ENCODE measurements at regions not wholly inside any gene's neighbourhood (a gene's known extent, or its start where the extent isn't known, plus 50 kb on each side); places are given as distances from the start of the nearest gene placed in this dataset.

DNA sequence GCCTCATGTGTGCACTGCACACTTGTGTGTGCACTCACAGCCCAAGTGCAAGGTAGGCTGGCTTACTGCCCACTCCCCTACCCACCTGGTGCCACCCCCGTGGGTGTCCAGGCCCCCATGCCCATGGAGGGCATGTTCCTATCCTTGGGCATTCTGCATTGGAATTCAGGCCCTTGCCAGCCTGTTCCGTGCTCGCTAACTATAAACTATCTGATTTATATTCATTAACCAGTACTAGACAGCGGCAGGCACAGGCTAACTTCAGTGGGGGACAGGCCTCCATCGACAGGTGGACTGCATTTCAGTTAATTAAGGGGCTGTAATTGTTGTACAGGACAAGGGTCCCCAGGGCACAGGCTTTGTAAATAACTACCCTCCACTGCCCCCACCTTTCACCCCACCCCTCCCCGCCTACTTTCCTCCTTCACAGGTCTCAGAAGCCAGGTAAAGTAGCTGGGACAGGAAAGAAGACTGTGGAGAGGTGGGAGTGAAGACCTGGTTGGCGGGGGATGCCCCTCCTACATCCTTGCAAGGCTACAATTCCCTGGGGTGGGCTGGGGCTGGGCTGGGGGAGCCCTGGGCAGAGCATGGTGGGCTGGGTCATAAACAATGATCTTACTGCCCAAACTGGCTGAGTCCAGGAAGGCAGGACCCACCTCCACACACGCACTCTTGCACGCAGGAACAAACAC, 119.0 kb upstream of the LHX1 start:
- DNase-seq = no peak

DNA sequence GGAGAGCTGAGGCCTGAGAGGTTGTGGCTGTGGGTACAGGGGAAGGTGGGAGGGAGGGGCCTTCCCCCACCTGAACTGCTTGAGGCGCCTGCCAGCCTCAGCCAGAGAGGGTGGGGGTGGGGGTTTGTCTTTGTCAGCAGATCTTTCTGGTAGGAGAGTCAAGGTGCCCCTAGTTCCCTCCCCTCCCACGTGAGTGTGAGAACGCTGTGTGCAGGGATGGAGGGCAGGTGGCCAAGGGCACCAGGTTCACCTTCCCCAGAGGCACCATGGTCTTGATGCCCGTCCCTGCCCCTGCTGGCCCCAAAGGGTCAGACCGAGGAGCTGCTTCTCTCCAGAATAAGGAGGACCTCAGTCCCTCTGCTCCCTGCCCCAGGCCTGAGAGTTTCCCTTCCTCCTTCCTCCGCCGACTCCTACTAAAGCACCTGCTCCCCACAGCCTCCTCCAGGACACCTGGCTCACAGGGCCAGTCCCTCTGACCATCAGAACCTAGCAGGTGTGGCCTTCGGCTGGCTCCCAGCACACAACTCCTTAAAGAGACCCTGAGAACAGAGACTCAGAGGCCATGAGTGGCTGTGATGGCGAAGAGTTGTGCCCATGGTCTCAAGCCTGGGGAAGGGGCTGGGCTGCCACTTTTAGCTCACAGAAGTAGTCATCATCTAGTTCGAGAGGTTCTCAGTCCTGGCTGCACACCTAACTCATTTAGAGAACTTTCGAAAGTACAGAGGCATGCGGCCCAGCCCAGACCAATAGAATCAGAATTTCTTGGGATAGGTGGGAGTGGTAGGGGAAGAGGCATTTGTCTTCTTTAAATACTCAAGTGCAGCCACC, 113.2 kb upstream of the LHX1 start:
- no peak for DNase-seq

DNA sequence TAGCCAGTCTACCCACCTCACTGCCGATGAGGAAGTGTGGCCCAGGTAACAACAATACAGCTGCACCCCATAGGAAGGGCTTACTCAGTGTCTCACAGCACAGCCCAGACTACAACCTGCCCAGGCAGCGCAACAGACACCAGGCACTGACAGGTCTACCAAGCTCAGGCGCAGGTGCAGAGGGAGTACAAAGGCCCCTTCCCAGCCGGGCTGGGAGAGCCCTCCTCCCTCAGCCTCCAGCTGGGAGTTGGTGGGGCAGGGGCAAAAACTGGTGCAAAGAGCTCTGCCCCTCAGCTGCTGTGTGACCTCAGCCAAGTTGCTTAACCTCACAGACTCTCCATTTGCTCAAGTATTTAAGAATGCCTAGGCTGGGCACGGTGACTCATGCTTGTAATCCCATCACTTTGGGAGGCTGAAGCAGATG, 112.6 kb upstream of the LHX1 start:
- no peak for DNase-seq

DNA sequence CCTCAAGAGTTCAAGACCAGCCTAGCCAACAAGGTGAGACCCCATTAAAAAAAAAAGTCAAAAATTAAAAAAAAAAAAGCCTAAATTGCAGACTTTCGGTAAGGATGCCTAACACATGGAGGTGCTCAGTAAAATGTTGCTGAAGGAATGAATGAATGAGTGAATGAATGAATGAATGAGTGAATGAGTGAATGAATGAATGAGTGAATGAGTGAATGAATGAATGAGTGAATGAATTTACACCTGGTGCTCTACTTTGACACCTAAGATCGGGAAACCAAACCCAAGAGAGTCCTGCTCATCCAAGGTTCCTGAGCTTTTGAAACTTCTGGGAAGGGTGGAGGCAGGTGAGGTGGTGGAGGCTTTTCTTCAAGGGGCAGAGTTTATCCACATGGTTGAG, 112.2 kb upstream of the LHX1 start:
- no peak for DNase-seq

DNA sequence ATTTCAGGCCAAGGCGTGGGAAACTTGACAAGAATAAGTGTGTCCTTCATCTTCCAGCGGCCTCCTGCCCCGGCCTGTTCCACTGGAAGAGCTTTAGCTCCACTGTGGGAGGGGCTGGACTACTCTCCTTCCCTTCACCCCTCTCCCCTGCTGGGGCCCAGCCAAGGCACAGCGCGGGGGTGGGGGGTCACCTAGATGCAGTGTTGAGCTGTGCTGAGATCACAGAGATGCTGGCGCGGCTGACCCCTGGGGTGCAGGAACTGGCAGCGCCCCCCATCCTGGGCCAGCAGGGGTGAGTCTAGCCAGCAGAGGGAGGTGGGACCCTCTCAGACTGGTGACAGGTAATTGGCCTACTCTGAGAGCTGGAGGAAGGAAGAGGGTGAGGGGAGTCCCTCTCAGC, 111.8 kb upstream of the LHX1 start:
- no peak for DNase-seq

DNA sequence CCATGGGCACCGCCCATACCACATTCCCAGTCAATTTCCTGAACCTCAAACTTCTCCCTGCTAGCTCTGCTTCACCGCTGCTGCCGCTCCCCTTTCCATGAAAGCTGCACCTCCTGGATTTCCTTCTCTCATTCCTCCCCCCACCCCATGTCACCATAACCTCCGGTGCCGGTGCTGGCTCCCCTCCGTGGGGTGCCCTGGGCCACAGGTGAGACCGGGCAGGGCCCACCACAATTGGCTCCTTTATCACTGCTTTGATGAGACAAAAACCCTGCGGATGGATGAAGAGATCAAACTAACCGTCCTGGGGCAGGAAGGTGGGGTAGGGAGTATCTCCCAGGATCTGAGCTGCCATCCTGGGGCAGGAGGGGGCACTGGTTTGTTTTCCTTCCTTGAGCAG, 111.3 kb upstream of the LHX1 start:
- no peak for DNase-seq

DNA sequence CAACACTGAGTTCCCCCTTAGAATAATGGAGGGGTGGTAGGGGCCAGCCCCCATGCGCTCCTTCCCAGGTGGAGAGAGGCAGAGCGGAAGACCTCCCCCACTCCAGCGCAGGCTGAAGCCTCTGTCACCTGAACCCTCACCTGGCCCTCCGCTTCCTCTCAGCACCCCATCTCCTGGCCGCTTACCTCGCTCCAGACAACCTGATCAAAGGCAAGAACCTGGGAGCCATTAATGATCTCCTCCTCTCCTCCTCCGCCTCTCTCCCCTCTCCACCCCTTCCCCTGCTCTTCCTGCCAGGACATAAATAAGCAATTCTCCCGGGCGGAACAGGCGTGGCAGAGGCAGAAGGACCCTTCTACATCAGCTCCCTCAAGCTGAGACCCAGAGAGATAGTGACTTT, 110.2 kb upstream of the LHX1 start:
- no peak for DNase-seq

DNA sequence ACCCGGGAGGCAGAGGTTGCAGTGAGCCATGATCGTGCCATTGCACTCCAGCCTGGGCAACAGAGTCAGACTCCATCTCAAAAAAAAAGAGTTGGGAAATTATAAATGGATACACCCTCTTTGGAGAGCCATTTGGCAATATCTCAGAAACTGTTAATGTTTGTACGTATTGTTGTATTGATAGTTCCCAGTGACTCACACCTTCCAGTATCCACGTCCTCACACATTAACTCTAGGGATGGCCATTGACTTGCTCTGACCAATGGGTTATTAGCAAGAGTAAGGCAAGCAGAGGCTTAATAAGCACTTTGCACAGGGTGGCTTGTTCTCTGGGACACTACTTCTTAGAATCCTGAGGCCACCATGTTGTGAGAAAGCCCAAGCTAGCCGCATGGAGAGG, 107.6 kb upstream of the LHX1 start:
- DNase-seq = no peak

DNA sequence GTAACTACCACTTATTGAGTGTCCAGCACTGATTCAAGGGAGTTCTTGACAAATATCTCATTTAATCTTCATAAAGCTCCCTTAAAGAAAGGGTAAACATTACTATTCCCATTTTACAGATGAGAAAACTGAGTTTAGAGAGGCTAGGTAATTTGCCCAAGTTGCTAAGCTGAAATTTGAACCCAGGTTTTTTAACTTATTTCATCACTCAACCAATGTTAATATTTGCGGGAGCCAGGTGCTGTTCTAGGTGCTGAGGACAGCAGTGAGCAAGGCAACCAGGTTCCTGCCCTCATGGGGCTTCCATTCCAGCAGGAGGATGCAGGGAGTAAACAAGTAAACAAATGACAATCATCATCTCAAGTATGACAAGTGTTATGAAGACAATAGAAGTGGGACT, 104.0 kb upstream of the LHX1 start:
- no peak for DNase-seq

DNA sequence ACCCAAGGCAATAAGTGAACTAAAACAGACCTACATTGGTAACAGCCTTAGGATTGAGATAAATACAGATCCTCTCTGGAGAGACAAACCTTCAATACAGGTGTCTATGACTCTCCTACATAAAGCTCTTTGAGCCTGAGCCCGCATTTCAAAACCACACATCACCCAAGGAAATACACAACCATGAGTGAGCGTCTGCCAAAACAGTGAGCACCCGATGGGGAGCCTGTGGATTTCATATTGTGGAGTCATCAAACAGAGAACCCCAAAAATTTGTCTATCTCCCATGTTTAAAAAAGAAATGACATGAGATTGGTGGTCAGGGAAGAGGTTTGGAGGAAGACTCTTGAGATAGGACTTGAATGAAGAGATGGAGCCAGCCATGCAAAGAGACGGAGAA, 102.2 kb upstream of the LHX1 start:
- no peak for DNase-seq

DNA sequence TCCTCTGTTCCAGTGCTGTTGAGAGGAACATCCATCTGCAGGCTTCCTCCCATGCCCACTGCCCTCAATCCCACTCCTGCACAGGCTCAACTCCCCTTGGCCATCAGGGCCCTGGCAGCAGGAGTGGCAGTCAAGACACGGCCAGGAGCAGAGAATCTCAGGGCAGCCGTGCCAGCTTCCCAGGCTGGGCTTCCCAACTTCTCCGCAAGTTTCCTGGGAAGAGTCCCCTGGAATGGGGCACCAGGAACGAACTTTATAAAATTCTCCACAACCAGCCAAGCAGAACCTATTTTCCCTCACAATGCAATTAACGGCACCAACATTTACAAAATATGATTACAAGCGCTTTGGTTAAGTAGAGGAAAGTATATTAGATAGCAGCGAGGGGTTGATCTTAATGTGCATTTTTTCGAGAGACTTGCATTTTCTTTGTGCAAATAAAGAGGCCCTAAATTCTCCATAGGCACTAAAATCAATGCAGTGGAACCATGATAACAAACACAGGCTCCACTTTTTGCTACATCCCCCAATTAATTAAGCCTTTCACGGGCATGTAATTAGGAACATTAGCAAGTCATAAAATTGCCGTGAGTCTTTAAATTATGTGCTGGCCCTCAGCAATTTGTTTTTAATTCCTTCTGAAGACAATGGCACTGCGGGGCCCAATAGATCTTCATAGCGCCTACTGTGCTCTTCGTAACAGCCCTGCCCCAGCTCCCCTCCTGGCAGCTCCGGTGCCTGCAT, 99.9 kb upstream of the LHX1 start:
- DNase-seq = no peak

DNA sequence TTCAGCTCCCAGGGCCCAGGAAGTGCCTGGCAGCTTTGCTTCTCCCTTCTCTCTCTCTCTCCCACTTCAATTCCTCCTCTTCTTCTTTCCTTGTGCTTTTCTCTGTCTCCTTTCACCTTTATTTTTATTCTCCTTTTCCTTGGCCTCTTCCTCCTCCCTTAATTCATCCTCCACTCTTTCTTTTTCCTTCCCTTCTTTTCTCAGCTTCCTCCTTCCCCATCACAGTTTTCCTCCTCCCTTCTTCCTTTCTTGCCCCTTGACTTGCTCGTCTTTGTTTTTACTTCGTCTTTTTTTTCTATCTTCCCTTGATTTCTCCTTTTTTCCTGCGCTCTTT, 99.4 kb upstream of the LHX1 start:
- no peak for DNase-seq

DNA sequence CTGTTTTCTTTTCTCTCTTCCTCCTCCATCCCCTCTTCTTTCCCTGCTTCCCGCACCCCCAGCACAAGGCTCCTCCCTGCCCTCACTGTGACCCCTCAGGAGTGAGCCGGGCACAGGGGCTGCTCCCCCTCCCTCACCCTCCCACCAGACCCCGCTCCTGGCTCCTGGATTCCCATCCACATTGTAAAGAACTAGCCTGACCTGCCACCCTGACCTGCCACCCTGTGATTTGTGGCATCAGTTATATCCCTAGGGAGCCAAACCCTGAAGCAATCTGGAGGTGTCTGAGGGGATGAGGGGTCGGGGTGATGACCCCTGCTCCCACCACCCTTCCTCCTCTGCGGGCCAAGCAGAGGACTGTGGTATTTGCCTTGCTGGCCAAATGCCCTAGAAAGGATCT, 98.0 kb upstream of the LHX1 start:
- no peak for DNase-seq

DNA sequence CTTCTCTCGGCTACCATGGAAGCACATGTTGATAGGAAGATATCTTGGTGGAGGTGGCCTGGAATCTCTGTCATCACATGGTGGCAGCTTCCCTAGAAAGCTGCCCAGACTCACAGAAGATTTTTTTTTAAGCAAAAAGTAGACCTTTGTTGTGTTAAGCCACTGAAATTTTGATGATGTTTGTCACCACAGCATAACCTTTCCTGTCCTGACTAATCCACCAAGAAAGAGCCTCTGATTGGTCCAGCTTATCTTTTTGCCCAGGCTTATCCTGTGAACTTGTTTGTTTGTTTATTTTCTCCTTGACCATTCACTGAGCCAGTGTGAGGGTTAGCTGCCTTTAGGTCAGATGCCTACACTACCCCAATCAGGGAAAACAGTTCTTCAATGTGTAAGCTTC, 96.5 kb upstream of the LHX1 start:
- DNase-seq = no peak

DNA sequence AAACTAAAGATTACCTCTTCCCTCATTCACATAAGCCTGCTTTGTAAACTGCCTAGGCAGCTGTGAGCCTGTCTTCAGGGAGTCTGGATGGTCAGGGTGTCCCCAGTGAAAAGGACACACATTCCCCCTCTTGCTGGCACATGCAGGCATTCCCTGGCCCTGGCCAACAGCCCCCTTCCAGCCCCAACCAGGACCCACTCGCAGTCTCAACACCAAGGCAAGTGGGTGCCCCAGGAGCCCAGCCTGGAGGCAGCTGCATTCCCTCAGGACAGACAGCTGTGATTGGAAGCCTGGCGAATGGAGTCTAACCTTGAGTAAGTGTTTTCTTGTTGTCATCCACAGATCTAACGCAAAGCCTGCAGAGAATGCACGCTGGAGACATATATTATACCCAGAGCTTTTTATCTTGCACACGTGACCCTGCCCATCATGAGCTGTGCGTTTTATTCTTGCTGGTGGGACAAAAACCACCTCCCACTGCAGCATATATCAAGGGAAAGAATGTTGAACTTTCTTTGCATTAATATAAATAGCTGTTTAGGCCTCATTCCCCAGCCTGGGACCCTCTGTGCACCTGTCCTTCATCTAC, 95.0 kb upstream of the LHX1 start:
- no peak for DNase-seq

DNA sequence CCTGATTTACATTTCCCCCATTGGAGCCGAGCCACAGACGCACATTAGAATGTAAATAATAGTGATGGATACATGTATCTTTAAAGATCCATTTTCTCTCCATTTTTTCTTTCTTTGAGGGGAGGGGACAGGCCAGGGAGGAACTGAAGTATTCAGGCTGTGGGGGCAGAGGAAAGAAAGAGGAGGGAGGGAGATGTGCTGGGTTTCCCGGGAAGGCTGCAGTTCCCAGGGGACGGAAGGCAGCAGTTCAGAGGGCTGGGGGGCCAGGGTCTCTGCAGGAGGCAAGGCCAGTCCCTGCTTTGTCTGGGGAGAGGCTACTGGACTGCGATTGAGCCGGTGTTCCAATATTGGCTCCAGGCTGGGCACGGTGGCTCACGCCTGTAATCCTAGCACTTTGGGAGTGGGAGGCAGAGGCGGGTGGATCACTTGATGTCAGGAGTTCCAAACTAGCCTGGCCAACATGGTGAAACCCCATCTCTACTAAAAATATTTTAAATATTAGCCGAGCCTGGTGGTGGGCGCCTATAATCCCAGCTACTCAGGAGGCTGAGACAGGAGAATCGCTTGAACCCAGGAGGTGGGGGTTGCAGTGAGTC, 94.2 kb upstream of the LHX1 start:
- DNase-seq = no peak

DNA sequence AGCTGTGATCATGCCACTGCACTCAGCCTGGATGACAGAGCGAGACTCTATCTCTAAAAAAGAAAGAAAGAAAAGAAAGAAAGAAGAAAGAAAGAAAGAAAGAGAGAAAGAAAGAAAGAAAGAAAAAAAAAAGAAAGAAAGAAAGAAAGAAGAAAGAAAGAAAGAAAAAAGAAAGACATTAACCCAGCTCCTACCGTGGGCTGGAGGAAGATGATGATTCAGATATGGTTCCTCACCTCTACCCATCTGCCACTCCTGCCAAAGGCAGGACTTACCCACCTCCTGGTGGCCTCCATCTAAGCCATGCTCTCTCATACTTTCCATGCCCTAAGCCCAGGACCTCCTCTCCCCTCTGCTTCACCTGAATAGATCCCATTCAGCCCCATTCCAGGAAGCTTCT, 93.3 kb upstream of the LHX1 start:
- DNase-seq = no peak

DNA sequence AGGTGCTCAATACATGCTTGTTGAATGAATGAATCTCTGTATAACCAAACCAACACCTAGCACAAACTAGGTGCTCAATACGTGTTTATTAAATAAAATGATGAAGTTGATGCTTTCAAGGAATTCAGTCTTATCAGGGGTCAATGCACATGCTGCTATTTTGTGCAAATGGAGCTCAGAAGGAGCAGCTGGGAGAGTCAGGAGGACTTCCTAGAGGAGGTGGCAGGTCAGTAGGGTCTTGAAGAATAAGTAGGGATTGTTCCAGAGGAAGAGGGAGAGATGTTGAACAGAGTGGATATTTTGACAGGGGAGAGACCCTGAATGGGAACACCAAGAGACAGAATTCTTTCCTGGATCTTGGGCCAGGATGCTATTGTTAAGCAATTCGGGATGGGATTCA, 92.7 kb upstream of the LHX1 start:
- DNase-seq = no peak

DNA sequence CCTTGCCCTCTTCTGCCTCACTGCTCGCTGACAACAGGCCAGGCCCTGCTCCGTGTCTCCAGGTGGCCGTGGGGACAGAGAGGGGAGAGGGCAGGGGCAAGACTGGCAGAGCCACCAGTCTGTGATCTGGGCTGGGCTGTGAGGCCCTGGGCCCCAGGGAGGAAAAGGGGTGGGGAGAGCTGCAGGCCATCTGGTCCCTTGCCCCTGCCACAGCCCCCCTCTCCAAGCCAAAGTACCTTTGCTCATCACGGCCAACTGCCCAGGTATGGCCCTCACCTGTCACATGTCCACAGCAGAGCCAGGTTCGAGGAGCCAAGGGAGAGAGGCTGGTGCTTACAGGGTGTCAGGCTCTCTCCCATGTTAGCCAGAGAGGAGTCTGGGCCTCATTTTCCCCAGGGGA, 91.4 kb upstream of the LHX1 start:
- DNase-seq = no peak

DNA sequence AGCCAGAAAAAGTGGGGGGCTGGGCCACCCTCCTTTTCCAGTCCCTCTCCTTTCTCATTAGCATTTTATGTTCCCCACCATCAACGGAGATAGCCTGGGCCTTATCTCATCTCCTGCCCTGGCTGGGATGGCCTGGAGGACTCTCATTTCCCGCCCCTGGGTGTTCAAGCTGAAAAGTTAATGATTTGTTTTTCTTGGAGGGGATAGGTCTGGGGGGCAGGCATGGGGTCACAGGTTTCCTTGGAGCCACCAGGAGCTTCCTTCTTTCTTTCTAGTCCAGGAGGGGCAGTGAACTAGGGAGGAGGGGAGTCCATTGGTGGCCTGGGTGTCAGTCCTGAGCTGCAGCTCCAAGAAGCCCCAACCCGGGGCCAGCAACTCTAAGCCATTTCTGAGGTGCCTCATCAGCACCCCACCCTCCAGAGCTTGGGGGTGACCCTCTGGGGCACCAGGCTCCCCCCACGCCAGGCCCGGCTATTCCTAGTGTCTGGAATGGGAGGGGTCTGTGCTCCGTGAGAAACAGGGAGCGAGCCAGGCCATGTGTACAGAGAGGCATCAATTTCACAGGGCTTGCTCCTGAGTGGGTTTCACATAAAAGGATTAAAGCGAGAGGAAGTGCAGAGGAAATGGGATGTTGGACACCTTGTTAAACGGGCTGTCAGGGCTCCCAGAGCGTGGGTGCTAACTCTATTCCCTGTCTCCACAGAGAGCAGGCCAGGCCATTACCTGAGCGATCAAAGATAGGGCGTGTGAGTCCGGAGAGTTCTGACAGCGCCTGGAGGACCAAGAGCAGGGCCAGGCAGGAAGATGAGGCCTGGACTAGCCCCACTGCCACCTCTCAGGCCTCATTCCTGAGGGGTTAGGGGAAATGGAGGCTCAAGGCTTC, 90.6 kb upstream of the LHX1 start:
- DNase-seq = no peak

DNA sequence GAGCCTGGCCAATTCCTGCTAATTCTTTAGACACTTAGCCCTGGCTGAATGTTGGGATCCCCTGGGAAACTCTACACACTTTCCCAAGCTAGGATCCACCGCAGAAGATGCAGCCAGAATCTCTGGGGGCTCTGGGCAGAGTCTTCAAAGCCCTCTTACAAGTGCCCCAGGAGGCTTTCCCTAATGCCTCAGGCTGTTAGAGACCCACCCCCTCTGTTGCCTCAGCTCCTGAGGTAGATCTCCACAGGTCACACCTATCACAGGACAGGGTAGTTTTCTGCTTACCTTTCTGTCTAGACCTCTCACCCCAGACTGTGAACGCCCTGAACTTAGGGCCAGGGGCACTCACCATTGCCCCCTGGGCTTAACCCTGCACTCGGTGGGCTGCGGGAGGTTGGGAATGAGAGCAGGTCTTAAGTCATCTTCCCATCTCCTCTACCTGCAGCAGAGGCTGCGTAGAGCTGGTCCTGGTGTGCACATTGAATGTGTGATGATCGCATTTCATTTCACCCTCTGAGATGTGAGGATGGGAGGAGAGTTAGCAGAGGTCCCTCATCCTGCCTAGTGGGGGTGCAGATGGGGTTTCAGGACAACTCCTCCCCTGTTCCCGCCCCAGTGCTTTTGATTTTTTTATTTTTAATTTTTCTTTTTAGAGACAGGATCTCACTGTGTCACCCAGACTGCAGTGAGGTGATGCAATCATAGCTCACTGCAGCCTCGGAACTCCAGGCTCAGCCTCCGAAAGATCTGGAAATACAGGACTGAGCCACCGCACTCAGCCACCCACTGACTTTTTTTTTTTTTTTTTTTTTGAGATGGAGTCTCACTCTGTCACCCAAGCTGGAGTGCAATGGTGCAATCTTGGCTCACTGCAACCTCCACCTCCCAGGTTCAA, 89.0 kb upstream of the LHX1 start:
- DNase-seq = no peak
